Jurkat, Clone E6-1 (cell line): ENCODE measurements at regions not wholly inside any gene's neighbourhood (a gene's known extent, or its start where the extent isn't known, plus 50 kb on each side); places are given as distances from the start of the nearest gene placed in this dataset.

Experiments used
- DNase-seq: peaks from one replicate; pipeline ENCODE4 v3.0.0-alpha.2; 2011; ENCODE audit warnings: low read depth, low spot score
- H3K4me3 ChIP-seq: 2 replicates; pipeline ENCODE4 v1.5.1; 2011; ENCODE audit warnings: mild to moderate bottlenecking, low read length, control low read depth, moderate library complexity

DNA sequence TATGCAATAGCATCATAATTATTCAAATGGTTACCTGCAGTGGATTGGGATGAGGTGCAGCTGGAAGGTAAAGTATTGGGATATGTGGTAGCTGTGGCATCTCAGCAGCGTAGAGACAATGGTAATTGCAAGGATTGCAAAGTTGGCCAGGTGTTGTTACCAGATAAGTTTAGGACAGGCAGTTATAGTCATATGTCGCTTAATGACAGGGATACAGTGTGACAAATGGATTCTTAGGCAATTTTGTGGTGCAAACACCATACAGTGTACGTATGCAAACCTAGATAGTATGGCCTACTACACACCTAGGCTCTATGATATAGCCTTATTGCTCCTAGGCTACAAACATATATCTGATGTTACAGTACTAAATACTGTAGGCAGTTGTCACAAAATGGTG, 163.5 kb upstream of the LYZL2 start:
- H3K4me3 ChIP-seq, result no peak overlapping the region
- DNase-seq, result no peak

DNA sequence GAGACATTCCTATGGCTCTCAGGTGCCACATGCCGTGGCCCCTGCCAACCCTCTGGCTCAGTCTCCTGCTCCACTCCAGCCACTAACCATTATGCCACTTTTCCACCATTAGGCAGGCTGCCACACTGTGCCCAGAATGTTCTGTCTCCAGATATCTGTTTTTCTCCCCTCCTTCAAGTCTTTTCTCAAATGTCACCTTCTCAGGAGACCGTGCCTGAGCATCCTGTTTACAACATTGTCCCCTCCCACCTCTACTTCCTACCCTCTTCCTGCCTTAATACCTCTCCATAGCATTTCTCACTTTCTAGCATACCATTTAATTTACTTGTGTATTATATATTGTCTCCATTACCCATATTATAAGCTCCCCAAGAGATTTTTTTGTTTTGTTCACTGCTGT, 162.5 kb upstream of the LYZL2 start:
- no peak for DNase-seq
- H3K4me3 ChIP-seq, result no peak overlapping the region

DNA sequence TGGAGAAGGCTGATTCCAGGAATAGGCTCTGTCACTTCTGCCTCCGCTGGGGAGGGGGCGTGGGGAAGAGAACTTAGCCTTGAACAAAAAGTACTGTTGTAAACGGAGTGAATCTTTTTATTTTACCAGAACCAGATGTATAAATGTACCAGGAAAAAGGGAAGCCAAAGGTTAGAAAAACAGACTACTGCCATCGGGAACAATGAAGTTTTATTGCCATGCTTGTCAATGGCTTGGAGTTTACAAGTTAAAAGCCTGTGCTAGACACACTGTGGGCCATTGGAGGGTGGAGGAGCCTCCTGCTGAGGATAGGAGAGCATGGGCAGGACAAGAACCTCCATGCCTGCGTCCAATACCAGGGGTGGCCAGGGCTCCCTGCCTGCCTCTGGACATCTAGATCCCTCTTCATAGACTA, 161.7 kb upstream of the LYZL2 start:
- DNase-seq, result no peak
- H3K4me3 ChIP-seq, result no peak overlapping the region

DNA sequence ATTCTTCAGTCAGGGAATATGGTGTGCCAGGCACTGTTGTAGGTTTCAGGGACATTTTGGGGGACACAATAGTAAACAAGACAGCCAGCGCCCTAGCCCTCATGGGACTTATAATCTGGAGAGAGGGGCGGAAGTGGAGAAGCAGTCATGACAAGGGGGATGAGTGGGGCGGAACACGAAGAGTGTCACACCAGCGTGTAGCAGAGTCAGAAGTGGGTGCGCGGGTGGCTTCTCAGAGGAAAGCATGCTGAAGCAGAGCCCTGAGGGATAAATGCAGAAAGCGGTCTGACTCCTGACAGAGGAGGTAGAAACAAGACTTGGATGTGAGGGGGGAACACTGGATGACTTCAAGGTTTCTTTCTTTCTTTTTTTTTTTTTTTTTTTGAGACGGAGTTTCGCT, 160.3 kb upstream of the LYZL2 start:
- no peak for DNase-seq
- H3K4me3 ChIP-seq, result no peak overlapping the region

DNA sequence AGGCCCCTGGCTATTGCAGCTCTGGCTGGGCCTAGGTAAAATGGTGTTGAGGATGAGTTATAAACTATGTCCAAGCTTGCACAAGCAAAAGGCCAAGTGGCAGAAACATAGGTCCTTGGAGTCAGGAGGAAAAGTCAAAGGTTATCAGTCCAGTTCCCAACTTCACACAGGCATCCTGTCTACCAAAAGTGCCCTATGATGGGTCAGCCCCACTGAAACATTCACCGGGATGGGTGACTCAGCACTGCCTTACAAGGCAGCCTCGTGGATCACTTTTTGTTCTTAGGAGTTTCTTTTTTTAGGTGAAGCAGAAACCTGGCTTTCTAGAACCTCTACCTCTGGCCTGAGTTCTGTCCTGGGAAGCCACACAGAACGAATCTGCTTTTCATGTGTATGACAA, 158.8 kb upstream of the LYZL2 start:
- no peak overlapping the region for H3K4me3 ChIP-seq
- DNase-seq, result no peak

DNA sequence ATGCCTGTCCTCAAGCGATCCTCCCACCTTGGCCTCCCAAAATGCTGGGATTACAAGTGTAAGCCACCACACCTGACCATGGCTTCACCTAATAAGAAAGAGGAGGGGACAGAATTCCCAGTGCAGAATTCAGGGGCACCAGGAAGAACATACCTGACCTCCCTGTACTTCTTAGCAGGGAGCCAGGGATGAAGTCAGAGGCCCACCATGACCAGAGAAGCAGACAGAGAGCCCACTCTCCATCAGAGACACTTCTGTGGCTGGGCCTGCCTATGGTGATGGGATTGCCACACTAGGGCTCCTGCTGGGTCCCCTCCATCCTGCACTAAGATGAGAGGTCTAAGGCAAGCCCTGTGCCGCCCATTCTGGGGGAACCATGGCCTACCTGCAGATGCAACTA, 157.4 kb upstream of the LYZL2 start:
- DNase-seq, result no peak
- H3K4me3 ChIP-seq, result no peak overlapping the region

DNA sequence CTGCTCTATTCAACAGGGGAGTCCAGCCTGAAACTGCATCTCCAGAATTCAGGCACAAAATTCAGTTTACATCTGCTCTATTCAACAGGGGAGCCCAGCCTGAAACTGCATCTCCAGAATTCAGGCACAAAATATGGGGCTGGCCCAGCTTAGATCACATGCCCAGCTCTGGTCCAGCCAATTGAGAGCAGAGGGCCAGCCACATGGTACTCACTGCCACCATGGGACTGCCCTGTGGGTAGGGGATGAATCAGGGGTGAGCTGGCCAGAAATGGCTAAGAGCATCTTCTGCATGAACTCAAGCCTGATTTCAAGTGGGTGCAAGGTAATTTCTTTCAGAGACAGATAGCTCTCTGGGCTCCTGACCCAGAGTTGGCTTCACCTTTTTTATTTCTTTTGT, 156.6 kb upstream of the LYZL2 start:
- no peak overlapping the region for H3K4me3 ChIP-seq
- DNase-seq, result no peak

DNA sequence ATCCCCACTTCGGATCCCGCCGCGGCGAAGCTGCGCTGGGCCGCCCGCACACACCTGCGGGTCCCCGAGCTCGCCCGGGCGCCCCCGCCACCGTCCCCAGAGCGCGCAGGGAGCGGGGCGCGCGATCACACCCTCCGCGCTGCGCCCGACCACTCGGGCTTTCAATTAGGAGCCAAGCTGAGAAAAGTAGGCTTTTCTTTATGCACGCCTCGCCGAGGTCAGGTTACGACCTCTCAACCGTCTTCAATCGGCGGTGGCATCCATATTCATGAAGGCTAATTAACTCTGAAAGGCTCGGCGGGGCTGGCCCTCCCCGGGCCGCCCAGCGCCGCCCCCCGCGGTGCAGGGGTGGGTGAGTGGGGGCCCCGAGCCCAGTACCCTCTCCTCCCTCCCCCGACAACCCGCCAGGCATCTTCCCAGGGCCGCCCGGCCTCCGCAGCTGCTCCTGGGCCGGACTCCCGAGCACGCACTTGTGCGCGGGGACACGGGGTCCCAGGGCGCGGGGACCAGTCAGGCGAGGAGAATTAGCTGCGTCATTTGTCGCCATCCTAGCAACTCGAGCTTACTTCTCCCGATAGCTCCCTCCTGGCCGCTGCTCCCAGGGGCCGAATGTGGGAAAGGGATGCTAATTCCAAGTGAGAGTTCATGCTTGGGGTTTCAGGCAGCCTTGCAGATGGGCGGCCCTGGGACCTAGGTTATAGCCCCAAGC, 155.5 kb upstream of the LYZL2 start:
- no peak for DNase-seq
- no peak overlapping the region for H3K4me3 ChIP-seq

DNA sequence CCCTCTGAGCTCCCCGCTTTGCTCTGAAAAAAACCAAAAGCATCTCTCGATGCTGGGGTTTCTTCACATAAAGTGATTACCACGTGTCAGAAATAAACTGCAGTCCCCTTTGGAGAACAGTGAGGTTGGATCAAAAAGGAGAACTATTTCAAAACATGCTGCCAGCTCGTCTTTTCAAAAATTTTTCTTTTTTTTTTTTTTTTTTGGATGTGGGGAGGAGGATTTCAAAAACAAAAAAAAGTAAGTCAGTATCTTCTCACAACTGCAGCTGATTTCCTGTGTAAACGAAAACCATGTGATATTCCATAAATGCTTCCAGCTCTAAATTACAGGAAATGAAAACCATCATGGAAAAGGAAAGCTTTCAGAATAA, 155.0 kb upstream of the LYZL2 start:
- DNase-seq, result no peak
- H3K4me3 ChIP-seq, result no peak overlapping the region

DNA sequence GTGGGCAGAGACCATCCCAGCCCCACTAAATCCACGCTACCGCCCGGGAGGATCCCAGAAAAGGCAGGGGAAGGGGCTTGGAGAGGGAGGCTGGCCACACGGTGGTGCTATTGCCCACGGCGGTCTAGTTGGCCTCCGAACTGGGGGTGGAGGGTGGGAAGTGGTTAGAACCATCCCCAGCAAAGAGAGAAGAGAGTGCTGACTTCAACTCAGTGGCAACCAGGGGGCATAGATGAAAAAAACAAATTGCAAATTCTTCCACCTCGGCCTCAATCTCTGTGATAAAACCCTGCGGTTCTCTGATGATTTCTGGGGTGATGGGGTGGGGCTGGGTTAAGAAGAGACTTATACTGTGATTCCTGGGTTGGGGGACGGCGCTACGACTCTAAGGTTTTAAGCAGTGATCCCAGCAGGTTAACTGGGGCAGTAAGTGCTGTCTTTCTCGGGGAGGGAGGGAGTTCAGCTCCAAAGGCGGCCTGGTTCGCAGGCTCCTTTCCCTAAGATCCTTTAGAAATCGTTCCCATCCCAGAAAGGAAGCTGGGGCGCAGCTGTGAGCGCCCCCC, 154.5 kb upstream of the LYZL2 start:
- DNase-seq, result peak; percentile 85
- H3K4me3 ChIP-seq, result peak overlapping the region; percentile 49

DNA sequence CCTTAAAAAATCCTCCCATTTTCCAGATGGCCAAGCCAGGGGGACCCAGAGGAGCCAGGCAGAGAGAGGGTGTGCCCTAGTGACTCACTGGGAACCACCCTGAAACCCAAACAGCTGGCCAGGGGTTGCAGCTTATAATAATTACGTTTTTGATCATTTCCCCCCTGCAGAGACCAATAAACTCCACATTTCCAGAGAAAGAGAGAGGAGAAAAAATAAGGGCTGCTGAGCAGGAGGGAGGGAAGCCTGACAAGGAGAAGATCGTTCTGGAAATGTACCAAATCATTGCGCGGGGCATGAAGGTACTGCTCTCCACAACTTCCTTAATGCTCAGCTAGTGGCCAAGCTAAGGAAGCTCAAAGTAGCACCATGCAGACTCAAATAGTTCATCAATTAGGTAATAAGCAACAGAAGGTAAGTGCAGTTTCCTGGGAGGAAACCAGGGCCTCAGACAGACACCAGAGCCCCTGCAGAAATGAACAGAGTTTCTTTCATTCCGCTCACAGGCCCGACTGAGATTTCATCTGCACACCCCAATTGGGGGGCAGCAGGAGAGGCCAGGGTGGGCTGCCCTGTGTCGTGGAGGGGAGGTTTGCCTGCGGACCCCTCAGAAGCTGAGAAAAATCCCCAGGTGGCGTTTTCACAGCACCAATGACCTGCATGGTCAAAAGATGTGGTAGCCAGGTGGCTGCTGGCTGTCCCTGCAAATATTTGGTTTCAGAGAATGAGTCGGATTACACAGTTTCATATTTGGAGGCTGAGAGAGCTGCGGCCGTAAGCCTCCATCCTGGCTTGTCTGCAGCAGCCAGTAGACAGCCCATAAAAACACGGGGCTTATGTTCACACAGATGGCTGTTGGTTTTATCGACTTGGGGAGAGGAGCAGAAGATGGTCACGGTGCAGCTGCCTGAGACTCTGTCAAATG, 153.2 kb upstream of the LYZL2 start:
- H3K4me3 ChIP-seq, result no peak overlapping the region
- no peak for DNase-seq

DNA sequence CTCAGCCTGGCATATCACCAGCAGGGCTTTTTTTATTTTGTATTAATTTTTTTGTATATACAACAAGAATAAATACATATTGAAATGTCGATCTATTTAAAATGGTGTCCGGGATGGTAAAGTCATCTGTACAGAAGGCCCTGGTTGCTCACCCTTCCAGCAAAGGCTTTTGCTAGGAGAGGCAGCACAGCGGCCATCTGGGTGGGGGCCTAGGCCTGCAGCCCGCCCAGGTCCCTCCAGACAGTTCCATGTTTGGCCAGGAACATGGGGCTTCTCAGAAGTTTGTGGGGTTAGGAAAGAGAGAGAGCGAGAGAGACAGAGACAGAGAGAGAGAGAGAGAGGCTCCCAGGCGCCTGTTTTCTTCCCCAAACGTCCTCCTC, 152.6 kb upstream of the LYZL2 start:
- no peak overlapping the region for H3K4me3 ChIP-seq
- DNase-seq, result no peak

DNA sequence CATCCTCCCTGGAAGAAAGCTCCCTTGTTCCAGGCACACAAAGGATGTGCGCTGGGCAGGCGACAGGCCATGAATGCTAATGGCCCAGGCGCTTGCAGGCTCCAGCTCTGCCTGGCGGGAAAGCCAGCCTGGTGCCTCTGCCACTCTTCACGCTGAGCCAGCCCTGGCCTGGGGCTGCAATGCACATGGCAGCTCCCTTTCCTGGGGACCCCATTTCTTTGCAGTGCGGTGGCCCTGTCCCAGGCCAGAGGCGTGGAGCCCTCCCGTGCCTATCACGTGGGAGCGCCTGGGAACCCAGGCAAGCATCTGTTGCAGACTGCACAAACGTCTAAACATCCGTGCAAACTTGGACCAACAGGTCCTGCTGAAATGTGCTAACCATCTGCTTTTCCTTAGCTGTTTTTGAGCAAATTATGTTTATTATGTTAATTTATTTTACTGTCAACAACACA, 152.1 kb upstream of the LYZL2 start:
- DNase-seq, result no peak
- H3K4me3 ChIP-seq, result no peak overlapping the region

DNA sequence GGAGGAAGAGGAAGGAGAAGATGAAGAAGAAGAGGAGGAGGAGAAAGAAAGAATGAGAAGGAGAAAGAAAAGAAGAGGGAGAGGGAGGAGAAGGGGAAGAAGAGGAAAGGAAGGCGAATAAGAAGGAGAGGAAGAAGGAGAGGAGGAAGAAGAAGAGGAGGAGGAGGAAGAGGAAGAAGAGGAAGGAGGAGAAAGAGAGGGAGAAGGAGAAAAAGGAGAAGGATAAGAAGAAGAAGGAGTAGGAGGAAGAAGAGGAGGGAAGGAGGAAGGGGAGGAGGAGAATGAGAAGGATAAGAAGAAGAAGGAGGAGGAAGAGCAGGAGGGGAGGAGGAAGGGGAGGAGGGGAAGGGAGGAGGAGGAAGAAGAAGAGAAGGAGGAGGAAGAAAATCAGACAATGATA, 149.2 kb upstream of the LYZL2 start:
- no peak overlapping the region for H3K4me3 ChIP-seq
- DNase-seq, result no peak

DNA sequence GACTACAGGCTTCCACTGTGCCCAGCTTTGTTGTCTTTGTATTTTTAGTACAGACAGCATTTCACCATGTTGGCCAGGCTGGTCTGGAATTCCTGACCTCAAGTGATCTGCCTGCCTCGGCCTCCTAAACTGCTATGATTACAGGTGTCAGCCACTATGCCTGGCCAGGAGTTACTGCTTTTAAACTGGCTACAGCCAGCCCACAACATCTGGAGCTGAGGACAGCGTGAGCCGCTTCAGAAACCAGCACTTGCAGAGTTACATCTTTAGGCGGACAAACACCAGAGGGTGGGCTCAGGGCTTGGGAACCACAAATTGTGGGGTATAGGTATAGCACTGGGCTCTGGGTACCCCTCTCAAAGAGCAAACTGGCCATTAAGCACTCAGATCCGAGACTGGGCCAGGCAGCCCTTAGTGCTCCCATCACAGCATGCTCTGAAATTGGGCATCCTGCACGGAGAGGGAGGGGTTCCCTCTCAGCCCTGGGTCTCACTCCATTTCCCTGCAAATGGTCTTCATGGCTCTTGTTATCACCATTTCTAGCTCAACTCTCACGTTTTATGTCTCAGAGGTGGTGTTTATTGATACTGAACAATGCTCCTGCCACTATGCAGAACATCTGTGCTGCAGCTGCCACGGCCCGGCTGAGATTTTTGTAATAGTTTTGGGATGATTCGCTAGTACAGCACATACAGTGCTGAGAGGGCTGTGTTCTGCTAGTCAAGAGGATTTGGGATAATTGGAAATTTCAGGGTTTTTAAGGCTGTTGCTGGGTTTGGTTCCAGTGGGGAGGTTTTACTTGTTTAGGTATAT, 146.4 kb upstream of the LYZL2 start:
- DNase-seq, result no peak
- no peak overlapping the region for H3K4me3 ChIP-seq

DNA sequence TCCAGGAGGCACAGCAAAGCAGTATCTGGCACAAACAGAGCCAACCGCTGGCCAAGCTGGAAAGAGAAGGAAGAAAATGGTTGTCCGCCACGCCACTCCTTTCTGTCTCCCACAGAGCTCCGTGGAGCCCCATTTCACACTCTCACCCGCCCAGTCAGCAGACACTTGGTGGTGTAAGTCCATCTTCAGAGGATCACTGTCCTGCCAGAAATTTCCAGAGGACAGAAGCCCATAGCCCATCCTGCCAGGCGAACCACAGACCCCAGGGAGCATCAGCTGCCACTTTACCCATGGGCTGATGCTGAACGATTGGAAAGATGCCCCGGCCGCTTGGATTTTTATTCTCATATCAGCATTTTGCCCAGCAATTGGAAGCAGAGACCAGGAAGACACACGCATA, 144.7 kb upstream of the LYZL2 start:
- H3K4me3 ChIP-seq, result no peak overlapping the region
- no peak for DNase-seq

DNA sequence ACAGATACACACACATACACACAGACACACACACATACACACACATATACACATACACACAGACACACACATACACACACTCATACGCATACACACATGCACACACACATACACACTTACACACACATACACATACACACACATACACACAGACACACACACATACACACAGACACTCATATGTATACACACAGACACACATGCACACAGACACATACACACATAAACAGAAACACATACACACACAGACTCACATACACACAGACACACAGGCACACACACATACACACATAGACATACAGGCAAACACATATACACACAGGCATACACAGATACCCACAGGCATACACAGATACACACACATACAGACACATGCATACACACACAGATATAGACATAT, 143.9 kb upstream of the LYZL2 start:
- DNase-seq, result no peak
- H3K4me3 ChIP-seq, result no peak overlapping the region

DNA sequence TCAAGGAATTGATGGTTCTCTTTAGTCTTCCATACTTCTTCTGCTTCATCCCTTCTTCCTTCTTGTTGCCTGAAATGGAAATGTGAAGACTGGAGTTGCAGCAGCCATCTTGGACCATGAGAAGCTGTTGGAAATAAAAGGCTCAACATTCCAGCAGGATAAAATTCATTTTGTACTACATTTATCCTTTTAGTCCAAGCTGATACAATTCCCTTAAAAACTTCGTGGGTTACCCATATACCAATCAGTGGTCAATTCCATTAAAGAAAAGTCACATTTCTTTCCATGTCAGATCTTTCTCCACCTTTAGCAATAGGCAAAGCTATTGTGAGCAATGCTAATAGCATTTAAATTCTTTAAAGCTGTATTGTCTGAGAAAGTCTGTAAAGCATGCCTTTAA, 141.3 kb upstream of the LYZL2 start:
- DNase-seq, result no peak
- no peak overlapping the region for H3K4me3 ChIP-seq

DNA sequence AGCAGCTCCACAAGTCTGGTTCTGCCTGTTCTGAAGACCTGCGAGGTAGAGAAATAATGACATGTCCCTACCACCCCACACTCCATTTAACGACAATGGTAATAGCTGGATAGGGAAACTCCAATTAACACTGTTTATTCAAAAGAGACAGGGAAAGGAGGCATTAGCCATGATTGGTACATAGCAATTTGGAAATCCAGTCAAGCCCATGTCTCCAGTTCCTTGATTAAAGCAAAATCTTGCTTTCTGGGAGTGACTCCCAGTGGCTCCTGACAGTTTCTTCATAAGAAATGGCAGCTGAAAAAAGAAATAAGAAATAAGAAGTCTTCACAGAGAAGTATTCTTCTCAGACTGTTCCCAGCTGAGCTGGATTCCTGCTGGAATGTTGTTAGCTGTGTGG, 140.7 kb upstream of the LYZL2 start:
- no peak overlapping the region for H3K4me3 ChIP-seq
- no peak for DNase-seq

DNA sequence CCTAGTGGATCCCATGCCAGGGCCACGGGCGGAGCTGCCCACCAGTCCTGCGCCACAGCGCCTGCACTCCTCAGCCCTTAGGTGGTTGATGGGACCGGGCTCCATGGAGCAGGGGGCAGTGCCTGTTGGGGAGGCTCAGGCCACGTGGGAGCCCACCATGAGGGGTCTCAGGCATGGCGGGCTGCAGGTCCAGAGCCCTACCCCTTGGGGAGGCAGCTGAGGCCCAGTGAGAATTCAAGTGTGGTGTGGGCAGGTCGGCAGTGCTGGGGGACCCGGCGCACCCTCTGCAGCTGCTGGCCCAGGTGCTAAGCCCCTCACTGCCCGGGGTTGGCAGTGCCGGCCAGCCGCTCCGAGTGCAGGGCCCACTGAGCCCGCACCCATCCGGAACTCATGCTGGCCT, 139.8 kb upstream of the LYZL2 start:
- no peak overlapping the region for H3K4me3 ChIP-seq
- DNase-seq, result no peak
